Bone marrow (tissue), 2 donors: ENCODE measurements at regions not wholly inside any gene's neighbourhood (a gene's known extent, or its start where the extent isn't known, plus 50 kb on each side); places are given as distances from the start of the nearest gene placed in this dataset.

ENCODE experiments used
- DNase-seq, 2 donors: peaks; one replicate each; lab custom pipeline; 2025; lab: John Stamatoyannopoulos, UW

- DNase-seq: no peak
Observed at GRCh38 chr1:2970311-2971071, 50.8 kb upstream of the ACTRT2 start.

- DNase-seq: no peak
Observed at GRCh38 chr1:2971101-2971501, 50.2 kb upstream of the ACTRT2 start.
